ENCODE measurements at regions not wholly inside any gene's neighbourhood (a gene's known extent, or its start where the extent isn't known, plus 50 kb on each side); places are given as distances from the start of the nearest gene placed in this dataset.
A peak's percentile ranks its signal among the peaks of the same experiment; 100 is the strongest.

DNA sequence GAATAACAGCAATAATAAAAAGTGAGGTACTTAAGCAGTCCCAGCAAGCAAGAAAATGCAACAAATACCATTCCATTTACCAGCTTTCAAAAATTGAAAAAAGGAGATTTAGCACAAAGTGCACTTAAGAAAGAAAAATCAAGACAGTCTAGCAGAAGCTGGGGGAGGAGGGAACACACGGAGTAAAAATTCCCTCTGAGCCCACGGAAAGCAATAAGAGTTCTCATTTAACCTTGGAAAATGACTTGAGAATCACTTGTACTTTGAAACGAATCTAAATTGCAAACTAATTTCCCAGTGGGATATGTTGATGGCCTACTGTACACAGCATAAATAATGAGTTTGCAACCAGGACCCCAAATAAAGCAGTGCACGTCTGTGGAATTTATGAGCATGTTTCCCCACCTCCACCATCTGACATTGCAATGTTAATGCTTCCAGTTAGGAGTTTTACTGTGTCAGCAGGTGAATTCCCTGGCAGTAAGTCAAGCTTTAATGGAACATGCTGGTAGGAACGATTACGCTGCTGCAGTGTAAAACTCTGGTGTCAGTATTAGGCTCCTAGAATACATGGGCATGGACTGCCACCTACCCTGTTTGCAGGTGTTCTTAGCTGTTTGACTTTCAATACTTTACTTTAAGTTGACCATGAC lies 386.8 kb downstream of the HDGFL1 start:
- no peak for DNase-seq
- intact Hi-C loops (cut with DNase I), result no loop called here
- ATAC-seq, result no peak

- ATAC-seq, result no peak
- DNase-seq, result no peak
- intact Hi-C loops (cut with DNase I), result no loop called here
Observed at GRCh38 chr6:22958677-22959076, 389.3 kb downstream of the HDGFL1 start.

GRCh38 chr6:22959571-22959970 lies 390.2 kb downstream of the HDGFL1 start:
- no peak for ATAC-seq
- intact Hi-C loops (cut with DNase I), result no loop called here
- no peak for DNase-seq

DNA sequence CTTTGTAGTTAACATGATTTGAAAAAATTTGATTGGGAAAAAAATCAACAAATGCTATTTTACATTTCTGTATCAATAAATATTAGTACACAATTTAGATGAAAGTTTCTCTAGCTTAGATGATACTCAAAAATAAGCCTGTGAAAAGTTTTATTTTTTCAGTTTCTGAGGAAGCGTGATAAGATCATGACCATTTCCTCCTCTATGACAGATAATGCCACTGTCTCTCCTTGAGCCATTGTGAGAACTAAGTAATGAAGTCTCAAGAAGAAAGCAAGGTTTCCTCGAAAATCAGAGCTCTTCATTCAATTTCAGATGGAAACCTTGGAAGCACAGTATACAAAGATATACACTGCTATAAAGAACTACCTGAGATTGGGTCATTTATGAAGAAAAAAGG lies 395.0 kb downstream of the HDGFL1 start:
- ATAC-seq, result no peak
- intact Hi-C loops (cut with DNase I), result no loop called here
- no peak for DNase-seq

DNA sequence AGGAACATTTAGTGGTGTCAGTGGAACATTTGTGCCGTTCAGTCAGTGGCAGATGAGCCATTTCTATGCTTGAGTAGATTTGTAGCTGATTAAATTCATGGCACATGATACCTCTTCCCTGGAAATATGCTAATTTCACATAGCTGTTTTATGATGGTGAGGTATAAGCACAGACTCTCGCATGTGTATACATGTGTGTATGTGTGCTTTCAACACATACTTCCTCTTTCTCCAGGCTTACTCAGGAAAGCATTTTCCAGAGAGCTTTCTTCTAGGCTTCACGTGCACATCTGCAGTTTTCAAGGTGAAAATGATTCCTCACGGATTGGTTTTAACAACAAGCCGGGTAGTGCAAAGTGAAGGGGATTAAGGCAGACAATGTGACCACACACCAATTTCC lies 396.5 kb downstream of the HDGFL1 start:
- DNase-seq (no peak), ATAC-seq (no peak)
- intact Hi-C loops (cut with DNase I), result no loop called here

- no peak for DNase-seq
- intact Hi-C loops (cut with DNase I), result no loop called here
- ATAC-seq, result no peak
Observed at GRCh38 chr6:22966691-22967422, 397.5 kb downstream of the HDGFL1 start.

GRCh38 chr6:22970004-22970403 lies 400.6 kb downstream of the HDGFL1 start:
- DNase-seq (no peak), ATAC-seq (no peak)
- intact Hi-C loops (cut with DNase I), result no loop called here

GRCh38 chr6:22972771-22973170 lies 403.4 kb downstream of the HDGFL1 start:
- intact Hi-C loops (cut with DNase I), result no loop called here
- DNase-seq, result no peak
- ATAC-seq, result no peak

- intact Hi-C loops (cut with DNase I), result no loop called here
- ATAC-seq, result no peak
- DNase-seq, result no peak
Observed at GRCh38 chr6:22975079-22975478, 405.7 kb downstream of the HDGFL1 start.

DNA sequence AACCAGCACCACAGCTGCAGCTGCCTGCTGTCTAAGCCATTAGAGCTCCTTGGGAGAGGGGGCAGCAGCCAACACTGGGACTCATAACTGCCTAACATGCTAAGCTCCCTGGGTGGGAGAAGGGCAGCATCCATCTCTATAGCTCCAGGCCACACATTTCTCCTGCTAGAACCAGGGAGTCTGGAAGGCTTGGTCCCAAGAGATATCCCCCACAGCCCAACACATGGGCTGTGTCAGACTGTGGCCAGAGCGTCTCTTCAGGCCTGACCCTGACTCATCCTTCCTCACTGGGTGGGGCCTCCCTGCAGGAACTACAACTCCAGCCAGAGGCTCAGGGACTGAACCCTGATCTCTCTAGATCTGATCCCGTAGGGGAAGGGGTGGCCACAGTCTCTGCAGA lies 411.1 kb downstream of the HDGFL1 start:
- no peak for DNase-seq
- ATAC-seq, result no peak
- intact Hi-C loops (cut with DNase I), result no loop called here

DNA sequence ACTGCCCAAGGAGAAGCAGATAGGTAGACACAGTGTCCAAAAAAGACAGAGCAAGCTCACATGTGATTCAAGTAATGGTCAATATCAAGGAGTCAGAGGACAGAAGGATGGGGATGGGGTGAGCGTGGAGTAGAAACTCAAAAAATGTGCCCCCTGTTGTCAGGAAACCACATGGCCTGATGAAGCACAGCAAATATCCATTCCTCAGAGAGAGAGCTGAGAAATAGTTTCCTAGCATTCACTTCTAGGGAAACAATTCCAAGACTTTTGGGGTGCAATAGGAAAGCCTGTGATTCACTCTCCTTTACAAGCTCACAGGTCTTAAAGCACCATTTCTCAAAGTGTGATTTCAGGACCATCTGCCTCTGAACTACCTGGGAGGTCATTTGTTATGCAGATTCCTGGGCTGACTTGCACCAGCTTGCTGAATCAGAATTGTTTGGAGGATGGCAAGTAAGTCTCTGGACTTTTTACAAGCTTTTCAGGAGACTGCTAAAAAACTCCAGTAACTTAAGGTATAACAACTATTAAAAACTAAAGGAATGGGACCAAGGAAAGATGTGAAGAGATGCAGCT lies 432.8 kb downstream of the HDGFL1 start:
- no peak for ATAC-seq
- DNase-seq, result no peak
- intact Hi-C loops (cut with DNase I), result no loop called here

DNA sequence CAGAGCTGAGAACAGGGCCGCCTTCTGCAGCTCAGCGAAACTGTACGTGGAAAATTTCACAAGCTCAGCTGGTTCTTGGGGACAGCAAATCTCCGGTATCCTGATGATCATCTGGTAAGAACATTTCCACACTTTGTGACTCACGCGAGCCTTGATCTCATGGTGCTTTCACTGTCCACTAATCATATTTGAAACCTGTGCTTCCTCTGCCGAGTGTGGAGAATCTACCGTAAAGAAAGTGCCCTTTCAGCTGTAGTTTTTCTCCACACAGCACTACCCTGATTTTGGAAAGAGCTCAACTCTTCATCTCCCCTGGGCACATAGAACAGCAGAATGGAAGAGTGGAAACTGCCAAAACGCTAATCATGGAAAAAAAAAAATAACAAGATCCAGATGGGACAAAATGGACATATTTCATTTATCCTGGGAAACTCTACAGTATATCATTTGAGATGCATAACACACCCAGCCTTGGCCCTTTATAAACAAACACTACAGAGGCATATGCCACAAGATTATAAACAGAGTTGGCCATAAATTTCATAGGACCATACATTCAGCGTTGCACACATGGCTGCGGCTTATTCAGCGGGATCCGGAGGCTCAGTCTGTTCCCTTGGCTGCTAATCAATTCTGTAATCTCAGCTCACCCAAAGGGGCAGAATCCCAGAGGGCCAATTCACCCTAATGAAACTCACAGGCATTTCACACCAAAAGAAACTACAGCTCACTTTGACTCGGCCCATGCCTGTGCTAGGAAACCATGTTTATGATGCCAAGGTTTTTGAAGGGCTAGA lies 434.5 kb downstream of the HDGFL1 start:
- peak; percentile 20 for DNase-seq
- intact Hi-C loops (cut with DNase I), result no loop called here
- peak; percentile 49 to 59 for ATAC-seq

DNA sequence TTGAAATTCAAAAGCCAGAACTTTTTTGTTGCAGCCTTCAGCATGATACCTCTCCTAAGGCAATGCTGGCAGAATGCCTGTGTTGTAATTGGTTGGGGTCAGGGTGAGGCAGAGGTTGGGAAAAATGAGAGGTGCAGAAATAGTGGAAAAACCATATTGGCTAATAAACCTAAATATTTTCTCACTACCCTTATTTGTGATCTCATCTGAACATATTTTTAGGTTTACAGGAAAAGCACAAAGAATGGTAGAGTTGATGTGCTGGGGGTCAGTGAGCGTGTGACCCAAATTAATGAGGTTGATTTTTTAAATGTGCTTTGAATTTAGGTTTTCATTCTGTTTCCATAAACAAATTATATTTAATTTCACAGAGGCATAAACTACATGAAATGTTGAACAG lies 437.3 kb downstream of the HDGFL1 start:
- ATAC-seq (no peak), DNase-seq (no peak)
- intact Hi-C loops (cut with DNase I), result no loop called here

GRCh38 chr6:23011615-23012014 lies 442.2 kb downstream of the HDGFL1 start:
- intact Hi-C loops (cut with DNase I), result no loop called here
- no peak for ATAC-seq
- no peak for DNase-seq

- DNase-seq, result no peak
- ATAC-seq, result no peak
- intact Hi-C loops (cut with DNase I), result no loop called here
Observed at GRCh38 chr6:23013776-23014175, 444.4 kb downstream of the HDGFL1 start.

DNA sequence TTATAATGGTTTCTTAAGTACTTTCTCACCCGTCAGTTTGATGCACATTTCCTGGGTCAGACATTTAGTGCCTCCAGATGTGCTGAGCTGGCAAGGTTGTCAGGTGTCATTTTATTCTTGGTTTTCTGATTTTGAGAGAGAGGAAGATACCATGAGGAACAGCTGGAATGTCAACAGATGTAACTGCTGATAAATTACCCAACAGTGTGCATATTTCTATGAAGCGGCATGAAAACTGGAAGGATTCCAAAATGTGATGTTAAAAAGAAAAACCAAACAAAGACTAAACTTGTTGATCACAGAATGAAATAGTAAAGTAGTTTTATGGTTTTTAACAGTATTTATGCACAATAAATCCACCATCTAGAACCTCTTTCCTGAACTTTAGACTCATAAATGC lies 447.3 kb downstream of the HDGFL1 start:
- DNase-seq (no peak), ATAC-seq (no peak)
- intact Hi-C loops (cut with DNase I), result no loop called here

DNA sequence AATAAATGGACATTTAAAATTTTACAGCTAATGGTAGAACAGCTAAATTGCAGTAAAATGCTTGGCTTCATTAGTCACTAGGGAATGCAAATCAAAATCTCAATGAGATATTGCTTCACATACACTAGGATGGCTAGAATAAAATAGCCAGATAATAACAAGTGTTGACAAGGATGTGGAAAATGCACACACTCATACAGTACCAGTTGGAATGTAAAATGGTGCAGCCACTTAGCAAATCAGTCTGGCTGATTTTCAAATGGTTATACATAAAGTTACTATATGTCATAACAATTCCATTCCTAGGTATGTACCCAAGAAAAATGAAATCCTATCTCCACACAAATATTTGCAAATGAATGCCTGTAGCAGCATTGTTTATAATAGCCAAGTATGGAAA lies 452.1 kb downstream of the HDGFL1 start:
- ATAC-seq, result no peak
- DNase-seq, result no peak
- intact Hi-C loops (cut with DNase I), result no loop called here

DNA sequence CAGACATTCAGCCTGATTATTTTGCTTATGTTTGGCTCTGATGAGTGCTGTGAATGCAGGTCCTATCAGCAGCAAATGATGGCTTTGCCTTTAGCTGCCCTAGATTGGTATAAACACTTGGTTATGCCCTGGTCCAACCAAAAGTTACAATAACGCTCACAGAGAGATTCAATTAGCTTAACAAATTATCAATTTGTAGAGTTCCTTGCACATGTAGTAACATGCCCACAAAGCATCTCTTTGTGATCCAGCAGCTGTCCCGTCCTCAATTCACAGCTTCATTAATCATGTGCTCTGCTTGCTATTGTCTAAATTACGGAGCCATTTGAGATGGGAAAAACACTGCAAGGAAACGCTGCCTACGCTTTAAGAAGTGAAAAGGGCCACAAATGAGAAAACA lies 457.9 kb downstream of the HDGFL1 start:
- intact Hi-C loops (cut with DNase I), result no loop called here
- no peak for ATAC-seq
- no peak for DNase-seq

- ATAC-seq, result no peak
- DNase-seq, result no peak
- intact Hi-C loops (cut with DNase I), result no loop called here
Observed at GRCh38 chr6:23031986-23032385, 462.6 kb downstream of the HDGFL1 start.

DNA sequence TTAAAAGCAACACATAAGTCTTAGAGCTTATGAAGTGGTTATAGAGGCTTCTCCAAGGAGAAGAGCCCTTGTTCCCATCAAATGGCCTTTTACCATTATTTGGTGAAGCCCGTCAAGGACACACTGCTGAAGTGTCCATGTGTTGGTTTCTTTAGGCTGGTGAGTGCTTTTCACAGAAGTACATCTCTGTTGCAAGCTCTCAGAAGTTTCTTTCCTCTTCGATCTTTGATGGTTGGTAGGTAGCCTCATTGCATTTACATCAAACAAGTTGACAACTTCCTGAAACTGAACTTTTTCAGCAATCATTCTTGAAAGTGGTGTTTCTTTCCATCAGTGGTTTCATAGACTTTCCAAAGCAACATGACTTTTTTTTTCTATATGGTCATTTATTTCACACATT lies 465.6 kb downstream of the HDGFL1 start:
- no peak for DNase-seq
- no peak for ATAC-seq
- intact Hi-C loops (cut with DNase I), result no loop called here
